ENCODE measurements at regions not wholly inside any gene's neighbourhood (a gene's known extent, or its start where the extent isn't known, plus 50 kb on each side); places are given as distances from the start of the nearest gene placed in this dataset.
A peak's percentile ranks its signal among the peaks of the same experiment; 100 is the strongest.

- no peaks in the 10 kb centered on the region for H3K27me3 ChIP-seq (replicated peaks)
- in situ Hi-C loops (cut with HindIII; ENCODE audit: low pct_ligation_motif_present, low sequenced_read_pairs) = no loop called here
- no peak overlapping the region for H3K4me3 ChIP-seq (ENCODE audit: low read depth, low read length)
- H3K27ac ChIP-seq = no peak overlapping the region
- H3K36me3 ChIP-seq (replicated peaks) = peaks cover under 1% of the 10 kb centered on the region
- no peak for TF ChIP-seq CTCF (IDR thresholded peaks at IDR 0.05; ENCODE audit: low read depth, low read length, missing control alignments)
- DNase-seq = no peak
These were observed 50.0 kb downstream of the PTPRS start for GRCh38 chr19:5290336-5291262.

- in situ Hi-C loops (cut with HindIII; ENCODE audit: low pct_ligation_motif_present, low sequenced_read_pairs) = no loop called here
- H3K4me3 ChIP-seq (ENCODE audit: low read depth, low read length) = no peak overlapping the region
- no peak overlapping the region for H3K27ac ChIP-seq
- no peak for DNase-seq
- peak; percentile 26 for TF ChIP-seq CTCF (IDR thresholded peaks at IDR 0.05; ENCODE audit: low read depth, low read length, missing control alignments)
- no peaks in the 10 kb centered on the region for H3K27me3 ChIP-seq (replicated peaks)
- peaks cover 8% of the 10 kb centered on the region for H3K36me3 ChIP-seq (replicated peaks)
These were observed 51.3 kb downstream of the PTPRS start for GRCh38 chr19:5289060-5289990.

- Histone ChIP-seq H3K27me3 (replicated peaks) (no peaks in the 10 kb centered on the region), H3K27ac (no peak overlapping the region), H3K36me3 (replicated peaks) (peaks cover 8% of the 10 kb centered on the region), H3K4me3 (ENCODE audit: low read depth, low read length) (no peak overlapping the region)
- TF ChIP-seq CTCF (IDR thresholded peaks at IDR 0.05; ENCODE audit: low read depth, low read length, missing control alignments) = no peak
- in situ Hi-C loops (cut with HindIII; ENCODE audit: low pct_ligation_motif_present, low sequenced_read_pairs) = no loop called here
- DNase-seq = no peak
These were observed 52.3 kb downstream of the PTPRS start for GRCh38 chr19:5288347-5288739.

- no peak overlapping the region for H3K4me3 ChIP-seq (ENCODE audit: low read depth, low read length)
- in situ Hi-C loops (cut with HindIII; ENCODE audit: low pct_ligation_motif_present, low sequenced_read_pairs) = no loop called here
- no peak overlapping the region for H3K27ac ChIP-seq
- H3K27me3 ChIP-seq (replicated peaks) = no peaks in the 10 kb centered on the region
- no peak for TF ChIP-seq CTCF (IDR thresholded peaks at IDR 0.05; ENCODE audit: low read depth, low read length, missing control alignments)
- no peak for DNase-seq
- peaks cover 8% of the 10 kb centered on the region for H3K36me3 ChIP-seq (replicated peaks)
These were observed 53.5 kb downstream of the PTPRS start for GRCh38 chr19:5287066-5287465.

GRCh38 chr19:5286465-5287029 lies 54.1 kb downstream of the PTPRS start:
- no peak for DNase-seq
- Histone ChIP-seq H3K27ac (no peak overlapping the region), H3K4me3 (ENCODE audit: low read depth, low read length) (no peak overlapping the region), H3K36me3 (replicated peaks) (peaks cover 8% of the 10 kb centered on the region), H3K27me3 (replicated peaks) (no peaks in the 10 kb centered on the region)
- no peak for TF ChIP-seq CTCF (IDR thresholded peaks at IDR 0.05; ENCODE audit: low read depth, low read length, missing control alignments)
- in situ Hi-C loops (cut with HindIII; ENCODE audit: low pct_ligation_motif_present, low sequenced_read_pairs) = no loop called here
